Hepatocyte (in vitro differentiated cells): ENCODE measurements at regions not wholly inside any gene's neighbourhood (a gene's known extent, or its start where the extent isn't known, plus 50 kb on each side); places are given as distances from the start of the nearest gene placed in this dataset.

Experiments used
- DNase-seq: peaks from one replicate; pipeline ENCODE4 v3.0.0-alpha.2; 2016; ENCODE audit warnings: low spot score
- H2AFZ ChIP-seq: fragments of 200-600 bp; sonication (generic); 2 replicates; pipeline ENCODE4 v1.6.0; 2016; ENCODE audit warnings: antibody characterized with exemption, mild to moderate bottlenecking
- H3K27ac ChIP-seq: fragments of 200-600 bp; sonication (generic); 2 replicates; pipeline ENCODE4 v1.5.1; 2016; ENCODE audit warnings: mild to moderate bottlenecking
- H3K27me3 ChIP-seq: fragments of 200-600 bp; sonication (generic); 2 replicates; pipeline ENCODE4 v1.6.1; 2016
- H3K36me3 ChIP-seq: fragments of 200-600 bp; sonication (generic); replicated peaks from 2 replicates; pipeline ENCODE4 v1.5.1; 2016; ENCODE audit warnings: low read depth; ENCODE audit not compliant: insufficient read depth
- H3K4me1 ChIP-seq: fragments of 200-600 bp; sonication (generic); 2 replicates; pipeline ENCODE4 v1.5.1; 2016; ENCODE audit warnings: mild to moderate bottlenecking, moderate library complexity; ENCODE audit not compliant: insufficient read depth
- H3K4me2 ChIP-seq: fragments of 200-600 bp; sonication (generic); 2 replicates; pipeline ENCODE4 v1.6.0; 2016
- H3K4me3 ChIP-seq: fragments of 200-600 bp; sonication (generic); 2 replicates; pipeline ENCODE4 v1.5.1; 2016; ENCODE audit warnings: mild to moderate bottlenecking
- H3K79me2 ChIP-seq: fragments of 200-600 bp; sonication (generic); 2 replicates; pipeline ENCODE4 v1.6.0; 2017; ENCODE audit warnings: mild to moderate bottlenecking
- H3K9me2 ChIP-seq: fragments of 200-600 bp; sonication (generic); replicated peaks from 2 replicates; pipeline ENCODE4 v1.6.0; 2017; ENCODE audit warnings: mild to moderate bottlenecking; ENCODE audit not compliant: insufficient read depth
- H3K9me3 ChIP-seq: fragments of 200-600 bp; sonication (generic); 2 replicates; pipeline ENCODE4 v1.5.1; 2016; ENCODE audit warnings: low read depth, mild to moderate bottlenecking
- H4K20me1 ChIP-seq: fragments of 200-600 bp; sonication (generic); 2 replicates; pipeline ENCODE4 v1.6.0; 2016; ENCODE audit warnings: mild to moderate bottlenecking; ENCODE audit not compliant: insufficient read depth, poor library complexity, severe bottlenecking
- EZH2 ChIP-seq: fragments of 200-600 bp; sonication (generic); IDR thresholded peaks from 2 replicates; pipeline ENCODE4 v1.6.1; 2016; ENCODE audit warnings: antibody characterized with exemption, mild to moderate bottlenecking, borderline replicate concordance
- EZH2phosphoT487 ChIP-seq: fragments of 200-600 bp; sonication (generic); IDR thresholded peaks from one replicate; pipeline ENCODE4 v1.6.1; 2018; ENCODE audit warnings: antibody characterized with exemption, mild to moderate bottlenecking, low read depth, moderate library complexity; ENCODE audit not compliant: unreplicated experiment, severe bottlenecking
- WGBS: methylation state at CpG from one replicate; pipeline ENCODE4 v1.1.6; 2016; ENCODE audit warnings: low lambda C conversion rate; ENCODE audit errors: missing lambda C conversion rate; 5-methylcytosine and 5-hydroxymethylcytosine counted together
- TF ChIP-seq, protein P1 (sequence below): fragments of 200-600 bp; sonication (generic); IDR thresholded peaks from 2 replicates; pipeline ENCODE4 v1.5.1; 2016; ENCODE audit warnings: antibody characterized with exemption, mild to moderate bottlenecking; ENCODE audit not compliant: poor library complexity

GRCh38 chr16:26547681-26548080 lies 519.0 kb upstream of the C16orf82 start:
- Histone ChIP-seq H4K20me1 (no peaks in the 10 kb centered on the region), H3K27ac (no peak overlapping the region), H3K4me1 (no peaks in the 10 kb centered on the region), H3K36me3 (no peaks in the 10 kb centered on the region), H2AFZ (no peak overlapping the region), H3K79me2 (no peaks in the 10 kb centered on the region), H3K4me3 (no peak overlapping the region), H3K9me3 (no peaks in the 10 kb centered on the region), H3K9me2 (no peaks in the 10 kb centered on the region), H3K27me3 (no peaks in the 10 kb centered on the region), H3K4me2 (no peak overlapping the region)
- TF ChIP-seq EZH2phosphoT487 (no peak), EZH2 (no peak)
- TF ChIP-seq, protein P1, sequence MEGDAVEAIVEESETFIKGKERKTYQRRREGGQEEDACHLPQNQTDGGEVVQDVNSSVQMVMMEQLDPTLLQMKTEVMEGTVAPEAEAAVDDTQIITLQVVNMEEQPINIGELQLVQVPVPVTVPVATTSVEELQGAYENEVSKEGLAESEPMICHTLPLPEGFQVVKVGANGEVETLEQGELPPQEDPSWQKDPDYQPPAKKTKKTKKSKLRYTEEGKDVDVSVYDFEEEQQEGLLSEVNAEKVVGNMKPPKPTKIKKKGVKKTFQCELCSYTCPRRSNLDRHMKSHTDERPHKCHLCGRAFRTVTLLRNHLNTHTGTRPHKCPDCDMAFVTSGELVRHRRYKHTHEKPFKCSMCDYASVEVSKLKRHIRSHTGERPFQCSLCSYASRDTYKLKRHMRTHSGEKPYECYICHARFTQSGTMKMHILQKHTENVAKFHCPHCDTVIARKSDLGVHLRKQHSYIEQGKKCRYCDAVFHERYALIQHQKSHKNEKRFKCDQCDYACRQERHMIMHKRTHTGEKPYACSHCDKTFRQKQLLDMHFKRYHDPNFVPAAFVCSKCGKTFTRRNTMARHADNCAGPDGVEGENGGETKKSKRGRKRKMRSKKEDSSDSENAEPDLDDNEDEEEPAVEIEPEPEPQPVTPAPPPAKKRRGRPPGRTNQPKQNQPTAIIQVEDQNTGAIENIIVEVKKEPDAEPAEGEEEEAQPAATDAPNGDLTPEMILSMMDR = no peak
- no peak for DNase-seq
- 85% methylated on average over 2 of the region's 2 CpGs for WGBS

- Histone ChIP-seq H4K20me1 (no peaks in the 10 kb centered on the region), H3K36me3 (no peaks in the 10 kb centered on the region), H2AFZ (no peak overlapping the region), H3K4me1 (no peaks in the 10 kb centered on the region), H3K9me2 (no peaks in the 10 kb centered on the region), H3K4me2 (no peak overlapping the region), H3K9me3 (no peaks in the 10 kb centered on the region), H3K27ac (no peak overlapping the region), H3K27me3 (no peaks in the 10 kb centered on the region), H3K4me3 (no peak overlapping the region), H3K79me2 (no peaks in the 10 kb centered on the region)
- no peak for TF ChIP-seq EZH2
- TF ChIP-seq, protein P1 = no peak
- no peak for TF ChIP-seq EZH2phosphoT487
- 66% methylated on average over 3 of the region's 3 CpGs for WGBS
- DNase-seq = no peak
These were observed 516.6 kb upstream of the C16orf82 start for GRCh38 chr16:26550111-26550610.

GRCh38 chr16:26554030-26554429 lies 512.7 kb upstream of the C16orf82 start:
- Histone ChIP-seq H3K9me3 (no peaks in the 10 kb centered on the region), H3K27me3 (no peaks in the 10 kb centered on the region), H3K27ac (no peak overlapping the region), H4K20me1 (no peaks in the 10 kb centered on the region), H3K79me2 (no peaks in the 10 kb centered on the region), H3K4me3 (no peak overlapping the region), H3K36me3 (no peaks in the 10 kb centered on the region), H3K4me2 (no peak overlapping the region), H3K9me2 (no peaks in the 10 kb centered on the region), H3K4me1 (no peaks in the 10 kb centered on the region), H2AFZ (no peak overlapping the region)
- TF ChIP-seq EZH2 = no peak
- TF ChIP-seq EZH2phosphoT487 = no peak
- TF ChIP-seq, protein P1 = no peak
- 70% methylated on average over 3 of the region's 3 CpGs for WGBS
- no peak for DNase-seq

DNA sequence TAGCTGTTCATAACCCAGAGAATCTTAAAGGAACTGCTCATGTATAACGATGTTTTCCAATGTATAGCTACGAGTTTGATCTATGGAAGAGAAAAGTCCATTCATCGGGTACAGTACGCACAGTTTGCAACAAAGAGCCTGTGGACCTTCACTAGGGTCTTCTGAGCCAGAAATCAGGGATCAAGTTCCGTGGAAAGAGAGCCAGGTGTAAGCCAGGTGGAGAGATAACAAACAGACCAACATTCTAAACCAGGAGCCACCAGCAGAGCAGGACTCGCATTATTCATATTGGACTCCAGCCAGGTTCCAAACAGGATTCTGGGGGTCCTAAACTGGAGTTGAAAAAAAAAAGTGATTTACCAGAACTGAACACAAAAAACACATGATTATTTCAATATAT lies 505.4 kb upstream of the C16orf82 start:
- no peaks in the 10 kb centered on the region for H3K79me2 ChIP-seq
- no peaks in the 10 kb centered on the region for H3K36me3 ChIP-seq
- no peak overlapping the region for H3K4me2 ChIP-seq
- H3K9me3 ChIP-seq = no peaks in the 10 kb centered on the region
- no peak for TF ChIP-seq EZH2
- TF ChIP-seq, protein P1 = no peak
- no peak overlapping the region for H3K27ac ChIP-seq
- no peaks in the 10 kb centered on the region for H4K20me1 ChIP-seq
- no peaks in the 10 kb centered on the region for H3K27me3 ChIP-seq
- 83% methylated on average over 6 of the region's 6 CpGs for WGBS
- no peak overlapping the region for H2AFZ ChIP-seq
- H3K4me3 ChIP-seq = no peak overlapping the region
- no peaks in the 10 kb centered on the region for H3K4me1 ChIP-seq
- DNase-seq = no peak
- no peaks in the 10 kb centered on the region for H3K9me2 ChIP-seq
